GM12875 (cell line): ENCODE measurements at regions not wholly inside any gene's neighbourhood (a gene's known extent, or its start where the extent isn't known, plus 50 kb on each side); places are given as distances from the start of the nearest gene placed in this dataset.

Experiments used
- H3K4me3 ChIP-seq: one replicate; pipeline ENCODE4 v1.5.1; 2011; ENCODE audit warnings: low read depth, low read length, control low read depth
- TF ChIP-seq, protein P1 (sequence below): IDR thresholded peaks from 2 replicates; pipeline ENCODE4 v1.5.1; 2011; ENCODE audit warnings: low read depth, mild to moderate bottlenecking, control low read depth, inconsistent platforms, low read length, moderate library complexity, borderline replicate concordance; ENCODE audit not compliant: insufficient read depth

DNA sequence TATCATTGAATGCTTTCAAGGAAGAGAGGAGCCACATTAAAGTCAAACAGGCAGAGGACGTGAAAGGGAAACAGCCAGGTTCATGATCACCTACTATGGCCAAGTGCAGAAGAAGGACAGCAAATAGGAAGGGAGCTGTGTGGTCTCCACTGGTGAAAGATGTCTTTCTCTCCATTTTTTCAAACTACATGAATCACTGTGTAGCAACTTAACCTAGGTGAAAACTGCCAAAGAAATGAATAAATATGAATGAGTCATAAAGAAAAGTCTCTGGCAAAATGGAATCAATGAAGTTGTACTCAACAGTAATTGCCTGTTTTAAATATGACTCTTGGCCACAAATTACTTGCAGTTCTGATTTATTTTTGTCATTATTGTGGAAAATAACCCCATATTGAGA lies 452.6 kb upstream of the PKDCC start:
- no peak overlapping the region for H3K4me3 ChIP-seq
- TF ChIP-seq, protein P1, sequence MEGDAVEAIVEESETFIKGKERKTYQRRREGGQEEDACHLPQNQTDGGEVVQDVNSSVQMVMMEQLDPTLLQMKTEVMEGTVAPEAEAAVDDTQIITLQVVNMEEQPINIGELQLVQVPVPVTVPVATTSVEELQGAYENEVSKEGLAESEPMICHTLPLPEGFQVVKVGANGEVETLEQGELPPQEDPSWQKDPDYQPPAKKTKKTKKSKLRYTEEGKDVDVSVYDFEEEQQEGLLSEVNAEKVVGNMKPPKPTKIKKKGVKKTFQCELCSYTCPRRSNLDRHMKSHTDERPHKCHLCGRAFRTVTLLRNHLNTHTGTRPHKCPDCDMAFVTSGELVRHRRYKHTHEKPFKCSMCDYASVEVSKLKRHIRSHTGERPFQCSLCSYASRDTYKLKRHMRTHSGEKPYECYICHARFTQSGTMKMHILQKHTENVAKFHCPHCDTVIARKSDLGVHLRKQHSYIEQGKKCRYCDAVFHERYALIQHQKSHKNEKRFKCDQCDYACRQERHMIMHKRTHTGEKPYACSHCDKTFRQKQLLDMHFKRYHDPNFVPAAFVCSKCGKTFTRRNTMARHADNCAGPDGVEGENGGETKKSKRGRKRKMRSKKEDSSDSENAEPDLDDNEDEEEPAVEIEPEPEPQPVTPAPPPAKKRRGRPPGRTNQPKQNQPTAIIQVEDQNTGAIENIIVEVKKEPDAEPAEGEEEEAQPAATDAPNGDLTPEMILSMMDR, result no peak

DNA sequence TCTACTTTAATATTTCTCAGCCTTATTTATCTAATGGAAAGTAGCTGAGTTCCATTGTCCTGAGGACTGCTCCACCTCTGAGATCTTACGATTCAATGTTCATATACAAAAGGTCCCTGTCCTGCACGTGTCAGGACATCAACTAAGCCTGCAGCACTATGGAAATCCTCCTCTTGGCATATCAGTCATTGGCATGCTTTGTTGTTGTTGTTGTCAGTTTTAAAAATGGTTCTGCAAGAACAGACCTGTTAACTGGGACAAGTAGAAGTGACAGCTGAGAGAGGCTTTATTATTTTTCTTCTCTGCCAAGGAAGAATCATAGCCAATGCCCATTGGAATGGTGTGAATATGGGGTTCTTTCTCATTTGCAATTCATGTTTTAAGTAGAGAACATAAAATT lies 450.1 kb upstream of the PKDCC start:
- no peak overlapping the region for H3K4me3 ChIP-seq
- TF ChIP-seq, protein P1, result no peak

DNA sequence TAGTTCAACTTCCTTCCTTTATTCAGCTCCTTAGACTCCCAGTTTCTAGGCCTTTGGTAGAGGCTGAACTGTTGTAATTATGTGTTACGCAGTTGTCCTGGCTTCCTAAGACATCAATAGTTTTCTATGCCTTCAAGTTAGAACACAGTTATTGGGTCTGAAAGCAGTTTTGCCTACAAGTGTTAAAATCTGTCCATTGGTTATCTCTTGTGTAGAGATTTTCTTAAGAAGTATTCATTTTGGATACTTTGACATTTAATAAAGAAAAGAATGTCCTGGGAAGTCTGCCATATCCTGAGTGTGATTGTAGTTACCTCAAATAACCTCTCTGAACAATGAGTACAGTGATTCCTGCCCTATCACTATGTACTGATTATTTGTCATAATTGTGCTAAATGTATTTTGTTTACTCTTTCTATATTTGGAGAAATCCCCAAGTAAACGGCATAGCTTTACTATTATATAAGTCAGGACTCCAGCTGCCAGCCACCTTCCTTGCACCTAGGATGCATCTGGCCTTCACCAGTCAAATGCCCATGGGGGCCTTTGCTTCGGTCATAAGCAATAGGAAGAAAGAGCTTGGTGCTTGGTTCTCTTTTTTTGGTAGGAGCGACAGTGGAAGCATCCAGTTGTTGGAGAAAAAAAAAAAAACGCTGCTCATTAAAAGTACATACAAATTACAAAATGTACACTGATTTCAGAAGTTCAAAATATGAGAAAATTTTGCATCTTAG lies 449.5 kb upstream of the PKDCC start:
- TF ChIP-seq, protein P1, result no peak
- no peak overlapping the region for H3K4me3 ChIP-seq

DNA sequence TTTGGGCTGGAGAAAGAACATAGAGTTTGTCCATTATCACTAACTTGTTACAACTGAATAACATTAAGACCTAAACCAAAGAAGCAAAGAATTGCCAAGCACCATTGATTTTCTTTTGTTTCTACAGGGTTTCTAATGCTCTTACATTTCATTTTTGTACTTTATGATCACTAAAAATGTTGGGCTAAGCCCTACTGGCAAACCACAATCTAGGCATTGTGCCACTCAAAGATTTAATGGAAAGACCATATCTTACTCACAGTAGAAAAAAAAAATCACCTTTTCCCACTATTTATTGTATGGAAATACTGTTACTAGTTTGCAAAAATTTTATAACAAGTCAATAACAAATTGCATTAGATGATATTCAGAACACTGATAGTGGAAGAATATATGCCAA lies 447.4 kb upstream of the PKDCC start:
- no peak overlapping the region for H3K4me3 ChIP-seq
- TF ChIP-seq, protein P1, result no peak

DNA sequence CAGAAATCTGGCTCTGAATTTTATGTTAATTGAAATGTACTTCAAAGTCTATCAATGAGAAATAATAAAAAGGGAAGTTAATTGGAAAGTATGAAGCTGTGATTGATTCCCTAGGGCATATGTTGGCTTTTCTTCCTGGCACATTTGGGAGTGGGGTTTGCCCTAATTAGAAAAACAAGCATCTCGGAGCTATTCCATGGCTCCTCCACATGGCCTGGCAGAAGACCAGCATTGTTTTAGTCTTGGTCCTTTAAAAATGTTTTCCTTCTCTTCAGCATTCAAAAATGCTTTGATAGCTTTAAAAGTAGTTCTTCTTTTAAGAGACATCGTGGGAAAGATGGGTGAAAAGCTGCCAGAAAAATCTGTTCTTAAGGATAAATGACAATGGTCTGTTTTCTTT lies 445.5 kb upstream of the PKDCC start:
- H3K4me3 ChIP-seq, result no peak overlapping the region
- TF ChIP-seq, protein P1, result no peak

DNA sequence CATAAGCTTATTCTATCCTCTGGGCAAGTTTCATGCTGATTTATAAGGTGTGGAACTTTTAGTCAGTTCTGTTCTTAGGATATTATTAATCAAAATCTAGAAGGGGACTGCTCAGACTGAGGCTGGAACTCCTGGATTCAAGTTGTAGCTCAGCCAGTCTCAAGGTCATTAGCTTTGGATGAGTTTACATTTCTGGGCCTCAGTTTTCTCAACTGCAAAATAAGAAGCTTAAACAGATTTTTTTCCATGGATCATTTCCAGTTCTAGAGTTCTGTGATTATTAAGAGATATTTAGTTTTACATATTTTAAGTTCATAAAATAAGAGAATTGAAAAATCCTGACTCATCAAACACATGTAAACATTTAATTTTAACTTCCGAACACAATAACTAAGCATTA lies 442.5 kb upstream of the PKDCC start:
- H3K4me3 ChIP-seq, result no peak overlapping the region
- TF ChIP-seq, protein P1, result no peak

DNA sequence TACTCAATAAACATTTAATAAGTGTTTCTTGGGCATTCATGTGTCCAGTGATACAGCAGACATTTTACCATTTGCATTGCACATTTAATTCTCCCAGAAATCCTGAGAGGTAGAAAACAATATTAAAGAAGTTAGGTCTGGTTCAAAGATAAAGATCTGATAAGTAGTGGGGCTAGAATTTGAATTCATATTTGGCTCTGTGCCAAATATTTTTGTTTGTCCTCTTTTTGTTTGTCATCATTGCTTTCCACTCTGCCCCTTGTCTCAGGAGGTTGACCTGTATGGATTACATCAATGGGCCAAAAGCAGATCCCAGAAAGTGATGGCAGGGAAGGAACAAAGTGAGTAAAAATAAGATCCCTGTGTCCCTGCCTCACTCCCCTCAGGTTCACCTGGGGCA lies 441.9 kb upstream of the PKDCC start:
- no peak overlapping the region for H3K4me3 ChIP-seq
- TF ChIP-seq, protein P1, result no peak
